ENCODE measurements at regions not wholly inside any gene's neighbourhood (a gene's known extent, or its start where the extent isn't known, plus 50 kb on each side); places are given as distances from the start of the nearest gene placed in this dataset.

DNA sequence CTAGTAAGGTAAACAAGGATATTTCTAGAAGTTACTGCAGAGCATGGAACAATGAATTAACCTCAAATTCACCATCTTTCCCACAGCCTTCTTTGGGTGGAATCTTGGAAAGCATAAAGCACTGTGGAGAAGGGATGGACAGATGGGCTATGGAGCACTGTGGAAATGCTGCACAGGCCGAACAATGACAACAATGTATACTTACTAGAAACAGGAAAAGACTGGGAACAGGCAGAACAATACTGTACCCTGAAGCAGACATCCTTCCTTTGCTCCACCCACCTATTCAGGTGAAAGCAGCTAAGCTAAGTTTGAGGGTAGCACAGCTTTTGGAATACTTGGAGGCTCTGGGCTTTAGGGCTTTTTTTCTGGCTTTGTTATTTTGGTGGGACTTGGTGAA is 250.6 kb upstream of the KLF8 start:
- TF ChIP-seq, protein P1, sequence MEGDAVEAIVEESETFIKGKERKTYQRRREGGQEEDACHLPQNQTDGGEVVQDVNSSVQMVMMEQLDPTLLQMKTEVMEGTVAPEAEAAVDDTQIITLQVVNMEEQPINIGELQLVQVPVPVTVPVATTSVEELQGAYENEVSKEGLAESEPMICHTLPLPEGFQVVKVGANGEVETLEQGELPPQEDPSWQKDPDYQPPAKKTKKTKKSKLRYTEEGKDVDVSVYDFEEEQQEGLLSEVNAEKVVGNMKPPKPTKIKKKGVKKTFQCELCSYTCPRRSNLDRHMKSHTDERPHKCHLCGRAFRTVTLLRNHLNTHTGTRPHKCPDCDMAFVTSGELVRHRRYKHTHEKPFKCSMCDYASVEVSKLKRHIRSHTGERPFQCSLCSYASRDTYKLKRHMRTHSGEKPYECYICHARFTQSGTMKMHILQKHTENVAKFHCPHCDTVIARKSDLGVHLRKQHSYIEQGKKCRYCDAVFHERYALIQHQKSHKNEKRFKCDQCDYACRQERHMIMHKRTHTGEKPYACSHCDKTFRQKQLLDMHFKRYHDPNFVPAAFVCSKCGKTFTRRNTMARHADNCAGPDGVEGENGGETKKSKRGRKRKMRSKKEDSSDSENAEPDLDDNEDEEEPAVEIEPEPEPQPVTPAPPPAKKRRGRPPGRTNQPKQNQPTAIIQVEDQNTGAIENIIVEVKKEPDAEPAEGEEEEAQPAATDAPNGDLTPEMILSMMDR (conservative IDR thresholded peaks at IDR 0.05): no peak
- no peak overlapping the region for H3K27ac ChIP-seq

GRCh38 chrX:55996649-55997048 is 235.5 kb upstream of the KLF8 start:
- H3K27ac ChIP-seq: no peak overlapping the region
- TF ChIP-seq, protein P1 (conservative IDR thresholded peaks at IDR 0.05): no peak

DNA sequence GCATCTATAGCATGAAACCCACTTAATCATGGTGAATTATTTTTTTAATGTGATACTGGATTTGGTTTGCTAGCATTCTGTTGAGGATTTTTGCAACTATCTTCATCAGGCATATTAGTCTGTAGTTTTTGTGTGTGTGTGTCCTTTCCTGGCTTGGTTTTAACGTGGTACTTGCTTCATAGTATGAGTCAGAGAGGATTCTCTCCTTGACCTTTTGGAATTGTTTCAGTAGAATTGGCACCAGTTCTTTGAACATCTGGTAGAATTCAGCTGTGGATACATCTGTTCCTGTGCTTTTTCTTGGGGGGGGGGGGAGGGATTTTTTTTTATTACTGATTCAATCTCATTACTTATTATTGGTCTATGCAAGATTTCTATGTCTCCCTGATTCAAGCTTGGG is 232.0 kb upstream of the KLF8 start:
- no peak overlapping the region for H3K27ac ChIP-seq
- TF ChIP-seq, protein P1 (conservative IDR thresholded peaks at IDR 0.05): no peak

GRCh38 chrX:56000729-56001128 is 231.4 kb upstream of the KLF8 start:
- H3K27ac ChIP-seq: no peak overlapping the region; the same call in 1 of the 2 replicates
- TF ChIP-seq, protein P1 (conservative IDR thresholded peaks at IDR 0.05): no peak

- no peak overlapping the region for H3K27ac ChIP-seq
- TF ChIP-seq, protein P1 (conservative IDR thresholded peaks at IDR 0.05): no peak; the same call in 1 of the 2 replicates
These were observed 206.1 kb upstream of the KLF8 start for GRCh38 chrX:56025872-56026571.

- H3K27ac ChIP-seq: no peak overlapping the region
- TF ChIP-seq, protein P1 (conservative IDR thresholded peaks at IDR 0.05): no peak
These were observed 205.3 kb upstream of the KLF8 start for GRCh38 chrX:56026815-56027214.

DNA sequence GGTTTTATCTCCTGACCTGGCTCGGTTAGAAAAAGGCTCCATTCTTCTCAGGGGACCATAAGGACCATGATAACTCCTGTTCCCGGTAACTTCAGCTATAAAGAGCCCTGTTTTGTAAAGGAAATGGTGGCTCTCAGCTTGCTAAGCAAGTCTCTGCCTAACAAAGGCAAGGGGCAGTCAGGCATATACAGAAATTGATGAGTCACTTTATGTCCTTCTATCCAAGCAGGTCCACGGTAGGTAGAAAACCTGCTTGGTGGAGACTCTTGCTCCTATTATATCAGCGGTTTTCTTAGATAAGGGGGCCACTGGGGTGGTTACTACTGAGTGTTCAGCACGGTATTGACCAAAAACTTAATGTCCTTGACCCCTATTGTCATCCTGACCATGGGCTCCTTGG is 203.0 kb upstream of the KLF8 start:
- no peak overlapping the region for H3K27ac ChIP-seq
- TF ChIP-seq, protein P1 (conservative IDR thresholded peaks at IDR 0.05): no peak
